ENCODE measurements at regions not wholly inside any gene's neighbourhood (a gene's known extent, or its start where the extent isn't known, plus 50 kb on each side); places are given as distances from the start of the nearest gene placed in this dataset.

DNA sequence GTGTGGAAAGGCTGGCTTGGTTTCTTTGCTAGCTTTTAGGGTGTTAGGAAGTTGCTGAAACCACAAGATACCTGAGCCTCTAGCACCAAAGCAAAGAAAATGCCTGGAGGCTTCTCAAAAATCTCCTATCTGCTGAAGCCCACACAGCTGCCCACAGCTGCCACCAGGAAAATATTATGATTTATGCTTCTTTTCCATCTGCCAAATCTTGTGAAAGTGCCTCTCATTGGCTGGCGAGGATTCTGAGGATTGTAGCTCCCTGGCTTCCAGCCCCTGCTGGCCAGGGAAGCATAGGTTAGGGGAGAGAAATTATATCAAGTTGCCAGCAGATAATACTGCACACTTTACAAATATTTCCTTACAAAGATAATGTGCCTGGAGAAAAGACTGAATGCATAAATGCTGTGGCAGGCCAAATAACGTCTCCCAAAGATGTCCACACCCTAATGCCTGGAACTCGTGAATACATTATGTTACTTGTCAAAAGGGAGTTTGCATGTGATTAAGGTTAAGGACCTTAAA lies 98.4 kb downstream of the MRPL14 start:
- no peak for TF ChIP-seq EZH2 (IDR thresholded peaks at IDR 0.05; ENCODE audit: borderline replicate concordance)
- no peak for TF ChIP-seq EZH2phosphoT487 (IDR thresholded peaks at IDR 0.05; ENCODE audit: low read depth, severe bottlenecking, unreplicated experiment)

Data from hepatocyte (in vitro differentiated cells).